DMS153 (cell line): ENCODE measurements at regions not wholly inside any gene's neighbourhood (a gene's known extent, or its start where the extent isn't known, plus 50 kb on each side); places are given as distances from the start of the nearest gene placed in this dataset.

Source experiments
- DNase-seq: peaks from one replicate; lab custom pipeline; 2025; lab: John Stamatoyannopoulos, UW

DNA sequence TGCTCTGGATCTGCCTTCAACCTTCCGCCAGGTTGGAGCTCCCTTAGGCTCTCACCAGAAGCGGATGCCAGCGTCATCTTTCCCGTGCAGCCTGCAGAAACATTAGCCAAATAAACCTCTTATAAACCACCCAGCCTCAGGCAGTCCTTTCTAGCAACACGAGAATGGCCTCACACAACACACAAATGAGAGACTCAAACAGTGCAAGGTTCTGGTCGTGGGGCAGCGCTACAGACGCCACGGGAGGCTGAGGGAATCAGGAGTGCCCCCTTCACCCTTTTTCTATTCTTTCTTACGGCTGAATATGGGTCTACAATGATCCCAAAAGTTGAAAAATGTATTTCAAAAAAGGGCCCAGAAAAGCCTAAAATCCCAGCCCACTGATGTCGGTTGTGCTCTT, 96.4 kb downstream of the FOXL3 start:
- no peak for DNase-seq

DNA sequence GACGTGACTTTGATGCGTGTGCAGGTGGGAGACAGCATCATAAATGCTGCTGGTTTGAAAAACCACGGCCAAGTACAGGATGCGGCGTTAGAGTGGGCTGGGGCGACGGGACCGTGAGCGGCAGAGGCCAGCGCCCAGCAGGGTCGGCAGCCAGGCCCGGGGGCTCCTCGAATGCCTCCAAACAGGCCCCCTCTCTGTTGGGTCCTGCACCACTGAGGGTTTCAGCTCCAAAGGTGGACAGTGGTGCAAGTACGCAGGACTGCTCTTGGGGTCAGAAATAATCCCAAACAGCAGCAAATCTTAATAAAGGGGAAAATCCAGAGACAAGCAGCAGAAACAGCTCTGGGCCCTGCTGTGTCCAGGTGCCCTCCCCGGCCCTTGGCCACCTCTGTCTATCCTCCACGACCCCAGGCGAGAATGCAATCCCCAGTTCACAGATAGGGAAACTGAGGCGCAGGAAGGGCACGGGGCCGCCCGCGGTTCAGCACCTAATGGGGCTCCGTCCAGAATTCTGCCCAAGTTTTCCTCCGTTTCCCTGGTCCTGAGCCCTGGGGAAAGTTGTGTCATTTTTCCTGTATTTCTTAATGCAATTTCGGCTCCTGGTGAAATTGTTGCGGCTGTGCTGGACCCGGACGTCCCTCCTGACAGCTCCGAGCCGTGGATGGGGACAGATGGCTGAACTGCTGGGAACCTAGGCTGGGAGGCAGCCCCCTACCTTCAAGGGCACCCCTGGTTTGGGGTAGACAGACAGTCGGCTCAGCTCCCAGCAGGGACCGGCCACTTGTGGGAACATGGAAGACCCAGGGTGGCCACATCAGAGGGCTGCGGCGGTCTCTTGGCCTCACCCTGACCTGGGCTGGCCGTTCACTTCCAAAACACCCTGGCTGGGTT, 97.4 kb downstream of the FOXL3 start:
- no peak for DNase-seq

DNA sequence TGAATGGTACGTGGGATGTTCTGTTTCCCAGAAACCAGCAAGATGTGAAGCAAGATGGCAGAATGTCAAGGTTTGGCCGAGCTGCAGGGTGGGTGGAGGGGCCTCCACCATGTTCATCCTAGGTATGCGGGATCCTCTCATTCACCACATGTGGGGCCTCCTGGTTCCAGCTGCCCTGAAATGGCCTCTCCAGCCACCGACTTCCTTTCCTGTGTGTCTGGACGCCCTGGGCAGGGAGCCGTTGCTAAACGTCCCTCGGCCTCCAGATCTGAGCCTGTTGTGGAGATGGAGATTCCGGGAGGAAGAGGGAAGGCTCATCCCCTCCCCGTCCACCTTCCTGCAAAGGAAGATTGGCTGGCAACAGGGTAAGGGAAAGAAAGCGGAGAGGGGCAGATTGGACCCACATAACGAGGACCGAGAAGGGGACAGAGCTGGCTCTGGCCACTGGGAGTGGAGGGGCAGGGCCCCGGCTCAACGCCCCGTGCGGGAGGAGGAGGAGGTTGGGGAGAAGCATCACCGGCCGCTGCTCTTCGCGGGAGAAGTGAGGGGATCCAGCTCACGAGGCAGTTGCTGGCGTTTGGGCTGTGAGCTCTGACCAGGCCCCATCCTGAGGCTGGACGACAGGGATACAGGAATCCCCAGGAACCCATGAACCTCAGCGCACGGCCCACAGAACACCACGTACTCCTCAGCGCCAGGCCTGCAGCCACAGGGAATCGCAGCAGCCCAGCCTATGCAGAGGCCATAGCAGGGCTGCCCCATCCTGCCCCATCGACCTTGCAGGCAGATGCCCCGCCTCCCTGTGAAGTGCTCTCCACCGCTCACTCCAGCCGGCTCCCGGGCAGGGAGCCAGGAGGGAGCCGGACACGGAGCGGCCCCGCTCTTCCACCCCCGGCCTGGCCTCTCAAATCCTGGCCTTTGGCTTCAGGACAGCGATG, 98.3 kb downstream of the FOXL3 start:
- no peak for DNase-seq

GRCh38 chr7:388961-389701, 99.2 kb downstream of the FOXL3 start:
- DNase-seq, result no peak

- no peak for DNase-seq
These were observed 100.1 kb downstream of the FOXL3 start for GRCh38 chr7:389911-390601.

DNA sequence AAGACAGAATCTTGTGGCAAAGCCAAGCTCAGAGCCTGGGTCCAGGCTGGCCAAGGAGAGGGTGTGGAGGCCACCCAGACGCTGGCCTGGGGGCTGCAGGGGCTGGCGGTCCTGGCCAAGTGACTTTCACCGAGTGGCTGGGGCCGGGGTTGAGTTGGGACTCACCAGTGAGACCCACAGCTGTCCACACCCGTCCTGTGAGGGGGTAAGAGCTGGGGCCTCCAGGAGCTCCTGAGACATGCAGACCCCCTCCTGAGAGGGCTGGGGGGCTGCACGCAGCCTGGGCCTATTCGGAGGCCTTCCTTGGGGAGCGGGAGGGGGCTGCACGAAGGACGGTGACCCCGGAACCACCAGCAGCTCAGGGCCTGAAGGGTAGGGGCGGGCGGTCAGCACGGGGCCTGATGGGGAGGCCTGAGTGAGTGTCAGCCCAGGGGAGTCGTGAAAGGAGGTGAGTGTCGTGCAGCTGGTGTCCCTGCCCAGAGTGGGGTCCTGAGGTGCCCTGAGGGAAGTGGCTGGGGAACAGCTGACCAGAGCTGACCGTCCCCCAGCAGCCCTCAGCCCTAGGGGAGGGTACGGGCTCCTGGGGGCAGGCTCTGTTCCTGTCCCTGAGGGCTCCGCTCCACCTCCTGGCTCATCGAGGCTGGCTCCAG, 100.9 kb downstream of the FOXL3 start:
- DNase-seq, result no peak

GRCh38 chr7:391411-391951, 101.5 kb downstream of the FOXL3 start:
- DNase-seq, result no peak

- no peak for DNase-seq
These were observed 102.1 kb downstream of the FOXL3 start for GRCh38 chr7:391961-392524.

DNA sequence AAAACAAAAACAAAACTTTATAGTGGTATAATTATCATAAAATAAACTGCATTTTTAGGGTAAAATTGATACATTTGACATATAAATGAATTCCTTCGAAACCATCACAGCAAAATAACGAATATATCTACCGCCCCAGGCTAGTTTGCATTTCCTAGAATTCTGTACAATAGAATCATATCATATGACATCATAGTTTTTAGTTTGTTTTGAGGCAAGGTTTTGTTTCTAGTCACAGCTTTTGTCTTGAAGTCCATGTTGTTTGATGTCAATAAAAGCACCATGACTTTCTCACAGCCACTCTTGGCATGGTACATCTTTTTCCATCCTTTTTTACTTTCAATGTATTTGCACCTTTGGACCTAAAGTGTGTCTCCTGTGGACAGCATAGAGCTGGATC, 102.9 kb downstream of the FOXL3 start:
- no peak for DNase-seq

GRCh38 chr7:395643-396042, 105.7 kb downstream of the FOXL3 start:
- no peak for DNase-seq

DNA sequence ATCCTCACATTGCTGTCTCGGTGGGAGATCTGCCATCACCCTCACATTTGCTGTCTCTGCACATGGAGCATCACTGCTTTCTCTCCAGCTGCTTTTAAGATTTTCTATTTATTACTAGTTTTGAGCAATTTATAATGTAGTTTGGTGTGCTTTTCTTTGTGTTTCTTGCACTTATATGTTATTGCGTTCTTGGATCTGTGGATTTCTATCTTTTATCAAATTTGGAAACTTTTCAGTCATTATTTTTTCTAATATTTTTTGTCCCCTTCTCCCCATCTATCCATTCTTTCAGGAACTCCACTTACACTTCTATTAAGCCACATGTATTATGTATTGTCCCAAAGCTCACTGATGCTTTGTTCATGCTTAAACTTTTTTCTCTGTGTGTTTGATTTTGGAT, 108.9 kb downstream of the FOXL3 start:
- no peak for DNase-seq

GRCh38 chr7:400901-401485, 111.0 kb downstream of the FOXL3 start:
- no peak for DNase-seq

DNA sequence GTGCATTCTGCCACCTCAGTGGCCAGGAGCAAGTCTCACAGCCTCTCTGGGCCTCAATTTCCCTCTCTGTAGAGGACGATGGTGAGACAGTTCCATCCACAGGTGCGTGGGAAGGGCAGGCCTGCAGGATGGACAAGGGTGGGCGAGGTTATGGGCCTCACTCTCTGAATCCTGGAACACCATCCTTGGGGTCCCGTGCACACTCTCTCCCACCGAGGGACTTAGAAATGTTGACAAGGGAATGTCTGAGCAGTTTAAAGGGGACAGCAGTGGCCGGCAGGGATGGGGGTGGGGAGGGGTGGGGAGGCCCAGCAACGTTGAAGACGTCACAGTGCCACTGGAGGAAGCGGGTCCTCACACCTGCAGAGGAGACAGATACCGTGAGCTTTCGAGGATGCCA, 111.5 kb downstream of the FOXL3 start:
- DNase-seq, result no peak

DNA sequence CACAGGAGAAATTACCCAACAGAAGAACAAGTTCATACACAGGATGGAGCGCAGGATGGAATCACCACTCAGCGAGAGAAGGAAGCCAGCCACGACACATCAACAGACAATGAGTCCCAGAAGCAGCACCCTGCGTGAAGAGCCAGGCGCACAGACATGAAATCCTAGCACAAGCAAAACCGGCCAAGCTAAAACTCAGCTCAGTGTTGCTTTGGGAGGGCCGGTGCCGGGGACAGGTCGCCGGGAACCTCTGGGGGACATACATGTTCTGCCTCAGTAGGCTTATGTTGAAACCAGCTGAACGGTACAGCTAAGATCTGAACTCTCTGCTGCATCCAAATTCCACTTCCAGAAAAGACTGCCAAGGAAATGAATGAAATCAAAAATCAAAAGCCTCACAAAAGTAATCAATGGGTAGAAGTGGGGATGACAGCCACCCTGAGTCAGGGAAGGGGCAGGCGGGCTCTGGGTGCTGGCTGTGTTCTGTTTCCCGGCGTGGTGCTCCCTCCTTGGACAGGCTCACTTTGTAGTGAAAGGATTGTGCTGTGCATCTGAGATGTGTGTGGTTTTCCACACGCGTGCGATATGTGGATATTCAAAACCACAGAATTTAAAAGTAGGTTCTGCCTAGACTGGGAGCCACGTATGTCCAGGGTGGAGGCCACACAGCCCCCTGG, 114.7 kb downstream of the PDGFA start:
- DNase-seq, result no peak

GRCh38 chr7:405489-406211, 114.0 kb downstream of the PDGFA start:
- no peak for DNase-seq

DNA sequence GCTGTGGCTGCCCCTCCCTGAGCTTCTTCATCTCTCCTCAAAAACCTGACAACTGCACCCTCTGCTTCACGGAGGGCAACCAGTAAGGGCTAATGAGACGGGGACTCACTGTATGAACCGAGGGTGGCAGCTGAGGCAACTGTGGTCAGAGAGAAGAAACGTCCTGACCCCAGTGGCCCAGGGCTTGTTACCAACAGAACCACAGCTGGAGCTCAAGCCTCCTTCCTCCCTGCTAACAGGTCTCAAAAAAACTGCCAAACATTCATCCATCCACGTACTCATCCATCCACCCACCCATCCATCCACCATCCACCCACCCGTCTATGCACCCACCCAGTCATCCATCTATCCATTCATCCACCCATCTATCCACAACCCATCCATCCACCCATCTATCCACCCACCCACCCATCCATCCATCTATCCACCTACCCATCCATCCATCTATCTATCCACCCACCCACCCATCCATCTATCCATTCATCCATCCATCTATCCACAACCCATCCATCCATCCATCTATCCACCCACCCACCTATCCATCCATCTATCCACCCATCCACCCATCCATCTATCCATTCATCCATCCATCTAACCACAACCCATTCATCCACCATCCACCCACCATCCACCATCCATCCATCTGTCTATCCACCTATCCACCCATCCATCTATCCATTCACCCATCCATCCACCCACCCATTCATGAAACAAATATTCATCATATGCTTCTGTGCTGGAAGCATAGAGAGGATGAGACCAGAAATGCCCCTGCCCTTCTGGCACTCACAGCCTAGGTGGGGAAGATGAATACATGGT, 111.7 kb downstream of the PDGFA start:
- no peak for DNase-seq

GRCh38 chr7:408751-409311, 110.8 kb downstream of the PDGFA start:
- DNase-seq, result no peak
